ENCODE measurements at regions not wholly inside any gene's neighbourhood (a gene's known extent, or its start where the extent isn't known, plus 50 kb on each side); places are given as distances from the start of the nearest gene placed in this dataset.

DNA sequence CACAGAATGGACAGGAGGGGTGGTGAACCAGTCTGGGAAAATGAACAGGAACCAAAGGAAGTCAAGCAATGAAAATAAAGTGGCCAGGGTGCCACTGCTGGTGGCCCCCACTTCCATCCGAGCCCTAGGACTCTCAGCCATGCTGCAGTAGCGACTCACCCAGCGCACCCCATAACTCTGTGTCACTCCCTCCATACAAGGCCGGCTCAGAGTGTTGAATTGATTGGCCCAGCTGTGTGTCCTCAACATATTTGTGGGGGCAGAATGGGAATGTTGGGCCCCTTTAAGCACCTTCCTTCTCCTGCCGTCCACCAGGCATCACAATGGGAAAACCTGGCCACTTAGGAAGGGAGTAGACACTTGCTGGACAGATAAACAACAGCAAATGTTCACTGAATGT lies 169.0 kb upstream of the SDK2 start:
- Mint-ChIP-seq H3K27ac (no peak overlapping the region), H3K36me3 (ENCODE audit: low read depth) (no peaks in the 10 kb centered on the region), H3K4me3 (no peak overlapping the region), H3K9me3 (no peaks in the 10 kb centered on the region), H3K27me3 (no peaks in the 10 kb centered on the region), H3K4me1 (ENCODE audit: low read depth) (no peaks in the 10 kb centered on the region)
- DNase-seq (no peak), ATAC-seq (ENCODE audit: poor library complexity) (no peak)
- Histone ChIP-seq H3K27ac (ENCODE audit: low read depth in 1 of 2, low read length in 2 of 2) (no peak overlapping the region), H3K27me3 (ENCODE audit: control insufficient read depth in 1 of 2, insufficient read depth in 2 of 2, low read length in 2 of 2) (peaks cover 0 to 2% of the 10 kb centered on the region in 2 experiments), H3K4me3 (ENCODE audit: low read length) (no peak overlapping the region), H3K4me1 (ENCODE audit: insufficient read depth, low read length) (no peaks in the 10 kb centered on the region), H3K9me3 (ENCODE audit: control insufficient read depth in 1 of 2, insufficient read depth in 1 of 2, low read length in 2 of 2) (no peaks in the 10 kb centered on the region), H3K36me3 (ENCODE audit: insufficient read depth, low read length) (no peaks in the 10 kb centered on the region)
- TF ChIP-seq CTCF (IDR thresholded peaks at IDR 0.05), result no peak
- intact Hi-C loops (cut with DNase I, micrococcal nuclease), result no loop called here
- ChIA-PET POLR2A (no interaction called here), CTCF (no interaction called here)

- Histone ChIP-seq H3K4me1 (ENCODE audit: insufficient read depth, low read length) (no peaks in the 10 kb centered on the region), H3K9me3 (ENCODE audit: control insufficient read depth in 1 of 2, insufficient read depth in 1 of 2, low read length in 2 of 2) (peaks cover 0 to 2% of the 10 kb centered on the region in 2 experiments), H3K27ac (ENCODE audit: low read depth in 1 of 2, low read length in 2 of 2) (no peak overlapping the region), H3K4me3 (ENCODE audit: low read length) (no peak overlapping the region), H3K27me3 (ENCODE audit: control insufficient read depth in 1 of 2, insufficient read depth in 2 of 2, low read length in 2 of 2) (peaks cover 0 to 2% of the 10 kb centered on the region in 2 experiments), H3K36me3 (ENCODE audit: insufficient read depth, low read length) (no peaks in the 10 kb centered on the region)
- TF ChIP-seq CTCF (IDR thresholded peaks at IDR 0.05), result no peak
- intact Hi-C loops (cut with DNase I, micrococcal nuclease), result no loop called here
- H3K4me1 Mint-ChIP-seq (ENCODE audit: low read depth), result no peaks in the 10 kb centered on the region
- H3K9me3 Mint-ChIP-seq, result no peaks in the 10 kb centered on the region
- no peak overlapping the region for H3K27ac Mint-ChIP-seq
- POLR2A ChIA-PET, result no interaction called here
- H3K36me3 Mint-ChIP-seq (ENCODE audit: low read depth), result no peaks in the 10 kb centered on the region
- no peak for ATAC-seq (ENCODE audit: poor library complexity)
- CTCF ChIA-PET, result no interaction called here
- no peak for DNase-seq
- no peaks in the 10 kb centered on the region for H3K27me3 Mint-ChIP-seq
- H3K4me3 Mint-ChIP-seq, result no peak overlapping the region
These were observed 169.8 kb upstream of the SDK2 start for GRCh38 chr17:73814075-73814474.

DNA sequence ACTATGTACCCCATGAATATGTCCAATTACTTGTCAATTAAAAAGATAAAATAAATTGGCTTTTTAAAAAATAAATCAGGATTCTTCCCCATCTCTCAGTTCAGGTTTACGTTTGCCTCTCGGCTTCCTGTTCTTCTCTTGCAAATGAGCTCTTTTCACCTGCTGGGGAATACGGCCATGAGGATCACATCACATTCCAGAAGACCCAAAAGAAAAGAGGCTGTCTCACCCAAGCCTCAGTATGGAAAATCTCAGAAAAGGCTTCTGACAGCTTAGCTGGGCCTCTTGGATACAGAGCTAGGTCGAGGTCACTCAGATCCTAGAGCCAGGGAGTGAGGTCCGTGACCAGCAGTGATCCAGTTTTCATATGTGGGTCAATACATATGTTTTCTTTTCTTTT lies 171.2 kb upstream of the SDK2 start:
- Histone ChIP-seq H3K27ac (ENCODE audit: low read depth in 1 of 2, low read length in 2 of 2) (no peak overlapping the region), H3K27me3 (ENCODE audit: control insufficient read depth in 1 of 2, insufficient read depth in 2 of 2, low read length in 2 of 2) (peaks cover 0 to 2% of the 10 kb centered on the region in 2 experiments), H3K36me3 (ENCODE audit: insufficient read depth, low read length) (no peaks in the 10 kb centered on the region), H3K4me1 (ENCODE audit: insufficient read depth, low read length) (no peaks in the 10 kb centered on the region), H3K4me3 (ENCODE audit: low read length) (no peak overlapping the region), H3K9me3 (ENCODE audit: control insufficient read depth in 1 of 2, insufficient read depth in 1 of 2, low read length in 2 of 2) (peaks cover 0 to 14% of the 10 kb centered on the region in 2 experiments)
- Mint-ChIP-seq H3K27ac (no peak overlapping the region), H3K27me3 (no peaks in the 10 kb centered on the region), H3K9me3 (no peaks in the 10 kb centered on the region), H3K4me3 (no peak overlapping the region), H3K4me1 (ENCODE audit: low read depth) (no peaks in the 10 kb centered on the region), H3K36me3 (ENCODE audit: low read depth) (no peaks in the 10 kb centered on the region)
- no peak for DNase-seq
- no peak for TF ChIP-seq CTCF (IDR thresholded peaks at IDR 0.05)
- ChIA-PET POLR2A (no interaction called here), CTCF (no interaction called here)
- intact Hi-C loops (cut with DNase I, micrococcal nuclease), result no loop called here
- ATAC-seq (ENCODE audit: poor library complexity), result no peak

Measured in CD4-positive, alpha-beta T cell (primary cell).